Body of pancreas (tissue), 4 donors: ENCODE measurements at regions not wholly inside any gene's neighbourhood (a gene's known extent, or its start where the extent isn't known, plus 50 kb on each side); places are given as distances from the start of the nearest gene placed in this dataset.

Experiments used
- POLR2A ChIP-seq, 3 donors: fragments of 450-650 bp; IDR thresholded peaks; one replicate each; pipeline ENCODE4 v1.6.1; 2016; ENCODE audit warnings: antibody characterized with exemption in 3 of 3, mild to moderate bottlenecking in 2 of 3
- TF ChIP-seq, protein P1 (sequence below), 7 experiments: fragments of 450-650 bp in 4 of 7; fragments of 200-600 bp in 3 of 7; sonication (generic) in 3 of 7; IDR thresholded peaks; one replicate each; pipeline ENCODE4 v1.5.1; 2016 to 2019; ENCODE audit warnings: antibody characterized with exemption in 7 of 7

DNA sequence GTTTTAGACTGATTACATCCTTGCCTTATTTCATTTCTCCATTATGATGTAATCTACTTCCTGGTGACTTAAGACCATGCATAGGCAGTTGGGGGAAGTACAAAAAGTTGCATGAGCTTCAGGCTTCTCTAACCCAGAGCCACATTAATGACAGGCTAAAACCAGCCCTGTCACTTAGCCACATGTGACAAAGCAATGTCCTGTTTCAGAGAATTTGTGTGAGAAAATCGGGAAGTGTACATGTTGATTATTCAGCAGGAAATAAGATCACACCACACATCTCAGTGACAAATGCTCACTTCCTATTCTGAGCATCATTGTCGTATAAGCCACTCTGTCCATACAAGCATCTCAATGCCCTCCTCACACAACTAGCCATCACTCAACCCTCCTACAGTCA is 98.5 kb upstream of the MAGEB16 start:
- TF ChIP-seq, protein P1, sequence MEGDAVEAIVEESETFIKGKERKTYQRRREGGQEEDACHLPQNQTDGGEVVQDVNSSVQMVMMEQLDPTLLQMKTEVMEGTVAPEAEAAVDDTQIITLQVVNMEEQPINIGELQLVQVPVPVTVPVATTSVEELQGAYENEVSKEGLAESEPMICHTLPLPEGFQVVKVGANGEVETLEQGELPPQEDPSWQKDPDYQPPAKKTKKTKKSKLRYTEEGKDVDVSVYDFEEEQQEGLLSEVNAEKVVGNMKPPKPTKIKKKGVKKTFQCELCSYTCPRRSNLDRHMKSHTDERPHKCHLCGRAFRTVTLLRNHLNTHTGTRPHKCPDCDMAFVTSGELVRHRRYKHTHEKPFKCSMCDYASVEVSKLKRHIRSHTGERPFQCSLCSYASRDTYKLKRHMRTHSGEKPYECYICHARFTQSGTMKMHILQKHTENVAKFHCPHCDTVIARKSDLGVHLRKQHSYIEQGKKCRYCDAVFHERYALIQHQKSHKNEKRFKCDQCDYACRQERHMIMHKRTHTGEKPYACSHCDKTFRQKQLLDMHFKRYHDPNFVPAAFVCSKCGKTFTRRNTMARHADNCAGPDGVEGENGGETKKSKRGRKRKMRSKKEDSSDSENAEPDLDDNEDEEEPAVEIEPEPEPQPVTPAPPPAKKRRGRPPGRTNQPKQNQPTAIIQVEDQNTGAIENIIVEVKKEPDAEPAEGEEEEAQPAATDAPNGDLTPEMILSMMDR (IDR thresholded peaks at IDR 0.05), result no peak
- TF ChIP-seq POLR2A (IDR thresholded peaks at IDR 0.05), result no peak
